Gastrocnemius medialis (tissue), 4 donors: ENCODE measurements at regions not wholly inside any gene's neighbourhood (a gene's known extent, or its start where the extent isn't known, plus 50 kb on each side); places are given as distances from the start of the nearest gene placed in this dataset.

Source experiments
- ATAC-seq, 2 donors: fragments of 150-250 bp; one replicate each; pipeline ENCODE4 v1.9.1; 2016
- DNase-seq, 2 donors: peaks; one replicate each; pipeline ENCODE4 v3.0.0-alpha.2; 2019
- H3K27ac ChIP-seq, 4 donors: fragments of 200-600 bp; sonication (generic); 1 replicate in 1 of 4; 2 replicates in 3 of 4; pipeline ENCODE4 v1.5.1; 2016 to 2018; ENCODE audit warnings: mild to moderate bottlenecking in 2 of 4, moderate library complexity in 1 of 4
- H3K27me3 ChIP-seq, 3 donors: fragments of 200-600 bp; sonication (generic) in 2 of 3; 1 replicate in 1 of 3; 2 replicates in 2 of 3; pipeline versions ENCODE4 v1.5.1 to v1.6.0; 2016 to 2019; ENCODE audit warnings: mild to moderate bottlenecking in 1 of 3, moderate library complexity in 1 of 3
- H3K36me3 ChIP-seq, 2 donors: fragments of 200-600 bp; sonication (generic) in 1 of 2; one replicate each; pipeline ENCODE4 v1.5.1; 2017 to 2018
- H3K4me1 ChIP-seq, 2 donors: fragments of 200-600 bp; sonication (generic) in 1 of 2; one replicate each; pipeline ENCODE4 v1.5.1; 2016 to 2017; ENCODE audit warnings: mild to moderate bottlenecking in 2 of 2
- H3K4me3 ChIP-seq, 4 donors: fragments of 200-600 bp; sonication (generic) in 3 of 4; 1 replicate in 1 of 4; 2 replicates in 3 of 4; pipeline ENCODE4 v1.5.1; 2016 to 2019; ENCODE audit warnings: mild to moderate bottlenecking in 2 of 4
- H3K9me3 ChIP-seq, 3 donors: fragments of 200-600 bp; sonication (generic) in 2 of 3; 1 replicate in 1 of 3; 2 replicates in 2 of 3; pipeline ENCODE4 v1.5.1; 2016 to 2019
- CTCF ChIP-seq, 5 experiments: fragments of 450-650 bp in 3 of 5; fragments of 200-600 bp in 2 of 5; sonication (generic) in 2 of 5; IDR thresholded peaks in 4 of 5; conservative IDR thresholded peaks in 1 of 5; 1 replicate in 4 of 5; 2 replicates in 1 of 5; pipeline ENCODE4 v1.5.1; 2016 to 2019; ENCODE audit warnings: antibody characterized with exemption in 5 of 5, mild to moderate bottlenecking in 3 of 5, moderate library complexity in 3 of 5
- POLR2A ChIP-seq, 2 donors: fragments of 450-650 bp; IDR thresholded peaks; one replicate each; pipeline ENCODE4 v1.6.1; 2017; ENCODE audit warnings: antibody characterized with exemption in 2 of 2, mild to moderate bottlenecking in 2 of 2, moderate library complexity in 2 of 2
- in situ Hi-C, 4 donors: fragments of 200-750 bp; cut with MboI; loops; one replicate each; pipeline versions ENCODE4 v1.15.0 to v1.8.0; 2017; ENCODE audit warnings: low sequenced_read_pairs in 4 of 4
- intact Hi-C: fragments of 100-400 bp; cut with DNase I; formaldehyde crosslinking; loops from one replicate; pipeline ENCODE4 v1.15.1; 2023; ENCODE audit warnings: low total_unique reads

- TF ChIP-seq CTCF (IDR thresholded peaks at IDR 0.05 in 4 of 5, conservative IDR thresholded peaks at IDR 0.05 in 1 of 5) (no peak), POLR2A (IDR thresholded peaks at IDR 0.05) (no peak)
- Histone ChIP-seq H3K36me3 (no peaks in the 10 kb centered on the region), H3K27me3 (no peaks in the 10 kb centered on the region), H3K4me1 (no peaks in the 10 kb centered on the region), H3K9me3 (no peaks in the 10 kb centered on the region), H3K27ac (peak overlapping the region; percentile 15 to 98 (median 37)), H3K4me3 (no peak overlapping the region)
- in situ Hi-C loops, result loop anchor here in 1 of 4 donors (10.0 kb wide), 1 partner anchor 69 kb away; no protein-coding TSS in a partner anchor
- intact Hi-C loops, result no loop called here
- DNase-seq (no peak), ATAC-seq (peak; percentile 49 to 69)
These were observed 68.5 kb upstream of the SLCO4A1 start for GRCh38 chr20:62573817-62574216.

- no peak for TF ChIP-seq POLR2A (IDR thresholded peaks at IDR 0.05)
- TF ChIP-seq CTCF (IDR thresholded peaks at IDR 0.05 in 4 of 5, conservative IDR thresholded peaks at IDR 0.05 in 1 of 5), result no peak
- H3K27me3 ChIP-seq, result no peaks in the 10 kb centered on the region
- H3K4me3 ChIP-seq, result no peak overlapping the region
- intact Hi-C loops (no loop called here), in situ Hi-C loops (loop anchor here in 1 of 4 donors (10.0 kb wide), 1 partner anchor 70 kb away; no protein-coding TSS in a partner anchor)
- ATAC-seq, result no peak
- no peaks in the 10 kb centered on the region for H3K36me3 ChIP-seq
- H3K27ac ChIP-seq, result peak overlapping the region; percentile 15 to 98 (median 37)
- H3K4me1 ChIP-seq, result no peaks in the 10 kb centered on the region
- DNase-seq, result no peak
- H3K9me3 ChIP-seq, result no peaks in the 10 kb centered on the region
These were observed 67.9 kb upstream of the SLCO4A1 start for GRCh38 chr20:62574230-62574993.

- H3K36me3 ChIP-seq, result no peaks in the 10 kb centered on the region
- no peak overlapping the region for H3K4me3 ChIP-seq
- no peaks in the 10 kb centered on the region for H3K27me3 ChIP-seq
- in situ Hi-C loops, result loop anchor here in 1 of 4 donors (10.0 kb wide), 1 partner anchor 71 kb away; no protein-coding TSS in a partner anchor
- intact Hi-C loops, result no loop called here
- no peak for ATAC-seq
- DNase-seq, result no peak
- no peaks in the 10 kb centered on the region for H3K4me1 ChIP-seq
- no peaks in the 10 kb centered on the region for H3K9me3 ChIP-seq
- peak in 1 of 2 donors; percentile 8 for TF ChIP-seq POLR2A (IDR thresholded peaks at IDR 0.05)
- TF ChIP-seq CTCF (IDR thresholded peaks at IDR 0.05 in 4 of 5, conservative IDR thresholded peaks at IDR 0.05 in 1 of 5), result no peak
- peak overlapping the region in 1 of 4 donors; percentile 13 for H3K27ac ChIP-seq
These were observed 66.2 kb upstream of the SLCO4A1 start for GRCh38 chr20:62575976-62576722.

GRCh38 chr20:62576815-62577489 is 65.4 kb upstream of the SLCO4A1 start:
- no peaks in the 10 kb centered on the region for H3K36me3 ChIP-seq
- no peaks in the 10 kb centered on the region for H3K9me3 ChIP-seq
- H3K27ac ChIP-seq, result no peak overlapping the region
- H3K4me1 ChIP-seq, result no peaks in the 10 kb centered on the region
- no peaks in the 10 kb centered on the region for H3K27me3 ChIP-seq
- in situ Hi-C loops (loop anchor here in 1 of 4 donors (10.0 kb wide), 1 partner anchor 72 kb away; no protein-coding TSS in a partner anchor), intact Hi-C loops (no loop called here)
- DNase-seq, result no peak
- TF ChIP-seq CTCF (IDR thresholded peaks at IDR 0.05 in 4 of 5, conservative IDR thresholded peaks at IDR 0.05 in 1 of 5) (no peak), POLR2A (IDR thresholded peaks at IDR 0.05) (no peak)
- ATAC-seq, result peak in 1 of 2 donors; percentile 12
- H3K4me3 ChIP-seq, result no peak overlapping the region
